Psoas muscle (tissue), 7 donors: ENCODE measurements at regions not wholly inside any gene's neighbourhood (a gene's known extent, or its start where the extent isn't known, plus 50 kb on each side); places are given as distances from the start of the nearest gene placed in this dataset.

ENCODE experiments used
- ATAC-seq, 4 donors: fragments of 200-7000 bp; cut with Tn5 transposase; one replicate each; pipeline ENCODE4 v1.9.1; 2020; ENCODE audit warnings: moderate library complexity in 3 of 4, mild to moderate bottlenecking in 2 of 4
- DNase-seq, 2 donors: peaks; one replicate each; pipeline ENCODE4 v3.0.0-alpha.2; 2020
- H3K27ac ChIP-seq: fragments of 200-600 bp; one replicate; pipeline ENCODE4 v1.8.0; 2022
- H3K27me3 ChIP-seq, 3 donors: fragments of 200-600 bp in 1 of 3; one replicate each; pipeline versions ENCODE4 v1.6.1 to v1.8.0; 2013 to 2022; ENCODE audit warnings: low read length in 2 of 3, mild to moderate bottlenecking in 2 of 3, moderate library complexity in 1 of 3; ENCODE audit not compliant: insufficient read depth in 3 of 3
- H3K36me3 ChIP-seq, 2 donors: fragments of 200-600 bp in 1 of 2; one replicate each; pipeline versions ENCODE4 v1.6.1 to v1.8.0; 2013 to 2022; ENCODE audit warnings: low read depth in 1 of 2, mild to moderate bottlenecking in 1 of 2, moderate library complexity in 1 of 2; ENCODE audit not compliant: insufficient read depth in 1 of 2
- H3K4me1 ChIP-seq: fragments of 200-600 bp; one replicate; pipeline ENCODE4 v1.8.0; 2022
- H3K4me3 ChIP-seq: fragments of 200-600 bp; one replicate; pipeline ENCODE4 v1.8.0; 2022; ENCODE audit warnings: mild to moderate bottlenecking
- H3K9me3 ChIP-seq: fragments of 200-600 bp; one replicate; pipeline ENCODE4 v1.8.0; 2022
- CTCF ChIP-seq: fragments of 200-600 bp; IDR thresholded peaks from one replicate; pipeline ENCODE4 v1.8.0; 2022; ENCODE audit warnings: antibody characterized with exemption
- WGBS, 3 donors: extraction: QIAGEN DNeasy Blood & Tissue Kit; methylation state at CpG; one replicate each; pipeline versions ENCODE4 v1.1.6 to v1.1.7; 2013; 5-methylcytosine and 5-hydroxymethylcytosine counted together
- intact Hi-C, 2 donors: fragments of 100-400 bp; cut with DNase I; formaldehyde crosslinking; loops; one replicate each; pipeline versions ENCODE4 v1.11.0 to v1.14.2; 2022
- donor health status: healthy with polysubstance abuse.
- donor health status: DM: no; HTN: no; CAD: no; lungs with moderate emphysema.
- donor health status: Bipolar disorder and iron deficiency.
- donor health status: healthy.
- donor health status: DM: yes; HTN: yes; CAD: no.
- donor health status: DM: no; HTN: no; CAD: no.
- donor health status: DM: yes; HTN: yes; CAD: no.

- Histone ChIP-seq H3K4me3 (peak overlapping the region; percentile 50), H3K27me3 (no peaks in the 10 kb centered on the region), H3K27ac (no peak overlapping the region), H3K9me3 (no peaks in the 10 kb centered on the region), H3K36me3 (no peaks in the 10 kb centered on the region), H3K4me1 (peaks cover 8% of the 10 kb centered on the region)
- peak; percentile 62 to 91 (median 76) for ATAC-seq
- intact Hi-C loops: loop anchor here (2.0 to 10.0 kb wide), 6 partner anchors 59 to 639 kb away; no protein-coding TSS in a partner anchor
- WGBS, 3 donors: 1 to 4% (median 2%) methylated on average over 34 to 39 of the region's 39 CpGs
- peak; percentile 52 to 68 for DNase-seq
- peak; percentile 85 for TF ChIP-seq CTCF
Observed at GRCh38 chr7:131945313-131945911, 389.0 kb upstream of the PODXL start.

- no peaks in the 10 kb centered on the region for H3K36me3 ChIP-seq
Observed at GRCh38 chr7:131944556-131945069, 388.2 kb upstream of the PODXL start.

GRCh38 chr7:131943646-131944045, 387.2 kb upstream of the PODXL start:
- 25 to 40% (median 28%) methylated on average over 7 of the region's 7 CpGs for WGBS, 3 donors
- no peaks in the 10 kb centered on the region for H3K36me3 ChIP-seq
- H3K27me3 ChIP-seq: no peaks in the 10 kb centered on the region
- intact Hi-C loops: loop anchor here (2.0 to 10.0 kb wide), 4 partner anchors 61 to 641 kb away; no protein-coding TSS in a partner anchor
- H3K4me3 ChIP-seq: no peak overlapping the region
- ATAC-seq (peak in 3 of 4 donors; percentile 25 to 80 (median 38)), DNase-seq (no peak)
- no peak overlapping the region for H3K27ac ChIP-seq
- no peak for TF ChIP-seq CTCF
- H3K9me3 ChIP-seq: no peaks in the 10 kb centered on the region
- peaks cover 8% of the 10 kb centered on the region for H3K4me1 ChIP-seq

More at GRCh38 chr7:131944556-131945069, 388.2 kb upstream of the PODXL start:
- intact Hi-C loops: loop anchor here (2.0 to 10.0 kb wide), 7 partner anchors 60 to 640 kb away; no protein-coding TSS in a partner anchor
- 81 to 91% (median 83%) methylated on average over 8 of the region's 8 CpGs for WGBS, 3 donors
- Histone ChIP-seq H3K9me3 (no peaks in the 10 kb centered on the region), H3K27ac (no peak overlapping the region), H3K4me3 (no peak overlapping the region), H3K27me3 (no peaks in the 10 kb centered on the region), H3K4me1 (peaks cover 8% of the 10 kb centered on the region)
- no peak for DNase-seq
- ATAC-seq: no peak
- TF ChIP-seq CTCF: no peak

- no peaks in the 10 kb centered on the region for H3K36me3 ChIP-seq
- no peak for TF ChIP-seq CTCF
- H3K4me1 ChIP-seq: peaks cover 8% of the 10 kb centered on the region
- DNase-seq (no peak), ATAC-seq (no peak)
- no peaks in the 10 kb centered on the region for H3K27me3 ChIP-seq
- no peaks in the 10 kb centered on the region for H3K9me3 ChIP-seq
- intact Hi-C loops: loop anchor here (5.0 to 10.0 kb wide), 3 partner anchors 62 to 642 kb away; no protein-coding TSS in a partner anchor
- no peak overlapping the region for H3K27ac ChIP-seq
- no peak overlapping the region for H3K4me3 ChIP-seq
- 80 to 90% (median 89%) methylated on average over 4 of the region's 4 CpGs for WGBS, 3 donors
Observed at GRCh38 chr7:131943211-131943610, 386.8 kb upstream of the PODXL start.
